ENCODE measurements at regions not wholly inside any gene's neighbourhood (a gene's known extent, or its start where the extent isn't known, plus 50 kb on each side); places are given as distances from the start of the nearest gene placed in this dataset.

GRCh38 chr11:32003335-32003734 lies 87.5 kb upstream of the RCN1 start:
- DNase-seq (ENCODE audit: low read depth in 2 of 2, low spot score in 1 of 2) = no peak

- DNase-seq (ENCODE audit: low read depth in 2 of 2, low spot score in 1 of 2) = no peak
Observed at GRCh38 chr11:32002311-32002710, 88.6 kb upstream of the RCN1 start.

- no peak for DNase-seq (ENCODE audit: low read depth in 2 of 2, low spot score in 1 of 2)
Observed at GRCh38 chr11:31997955-31998354, 92.9 kb upstream of the RCN1 start.

- no peak for DNase-seq (ENCODE audit: low read depth in 2 of 2, low spot score in 1 of 2)
Observed at GRCh38 chr11:31996159-31996881, 94.6 kb upstream of the RCN1 start.

- DNase-seq (ENCODE audit: low read depth in 2 of 2, low spot score in 1 of 2) = no peak
Observed at GRCh38 chr11:31995525-31996094, 95.3 kb upstream of the RCN1 start.

- no peak for DNase-seq (ENCODE audit: low read depth in 2 of 2, low spot score in 1 of 2)
Observed at GRCh38 chr11:31995032-31995431, 95.8 kb upstream of the RCN1 start.

GRCh38 chr11:31987118-31988005 lies 103.5 kb upstream of the RCN1 start:
- no peak for DNase-seq (ENCODE audit: low read depth in 2 of 2, low spot score in 1 of 2)

- no peak for DNase-seq (ENCODE audit: low read depth in 2 of 2, low spot score in 1 of 2)
Observed at GRCh38 chr11:31986201-31986889, 104.5 kb upstream of the RCN1 start.

- no peak for DNase-seq (ENCODE audit: low read depth in 2 of 2, low spot score in 1 of 2)
Observed at GRCh38 chr11:31981457-31981856, 109.4 kb upstream of the RCN1 start.

GRCh38 chr11:31977343-31977742 lies 113.5 kb upstream of the RCN1 start:
- DNase-seq (ENCODE audit: low read depth in 2 of 2, low spot score in 1 of 2) = no peak

- DNase-seq (ENCODE audit: low read depth in 2 of 2, low spot score in 1 of 2) = no peak
Observed at GRCh38 chr11:31974366-31975136, 116.3 kb upstream of the RCN1 start.

GRCh38 chr11:31973172-31973571 lies 117.7 kb upstream of the RCN1 start:
- no peak for DNase-seq (ENCODE audit: low read depth in 2 of 2, low spot score in 1 of 2)

- DNase-seq (ENCODE audit: low read depth in 2 of 2, low spot score in 1 of 2) = no peak
Observed at GRCh38 chr11:31972623-31973022, 118.3 kb upstream of the RCN1 start.

GRCh38 chr11:31969359-31969702 lies 121.5 kb upstream of the RCN1 start:
- DNase-seq (ENCODE audit: low read depth in 2 of 2, low spot score in 1 of 2) = no peak

GRCh38 chr11:31968461-31969358 lies 122.2 kb upstream of the RCN1 start:
- DNase-seq (ENCODE audit: low read depth in 2 of 2, low spot score in 1 of 2) = no peak

GRCh38 chr11:31967404-31968130 lies 123.3 kb upstream of the RCN1 start:
- DNase-seq (ENCODE audit: low read depth in 2 of 2, low spot score in 1 of 2) = no peak

- DNase-seq (ENCODE audit: low read depth in 2 of 2, low spot score in 1 of 2) = no peak
Observed at GRCh38 chr11:31966846-31967245, 124.0 kb upstream of the RCN1 start.

- no peak for DNase-seq (ENCODE audit: low read depth in 2 of 2, low spot score in 1 of 2)
Observed at GRCh38 chr11:31964181-31964580, 126.7 kb upstream of the RCN1 start.

GRCh38 chr11:31960126-31960525 lies 130.7 kb upstream of the RCN1 start:
- no peak for DNase-seq (ENCODE audit: low read depth in 2 of 2, low spot score in 1 of 2)

Measured in stimulated activated CD8-positive, alpha-beta memory T cell treated with anti-CD3 and anti-CD28 coated beads, Interleukin-4, amount 100 ng/mL, for 1 hour (primary cell).